HPDE6-E6E7 (cell line): ENCODE measurements at regions not wholly inside any gene's neighbourhood (a gene's known extent, or its start where the extent isn't known, plus 50 kb on each side); places are given as distances from the start of the nearest gene placed in this dataset.
"Not testable (repeated sequence)": the region's sequence is repeated elsewhere in the genome, so short reads cannot be mapped to it uniquely, and the experiment has no call there.

Source experiments
- DNase-seq: peaks from one replicate; pipeline ENCODE4 v3.0.0; 2011; ENCODE audit warnings: missing footprints; ENCODE audit errors: extremely low spot score

DNA sequence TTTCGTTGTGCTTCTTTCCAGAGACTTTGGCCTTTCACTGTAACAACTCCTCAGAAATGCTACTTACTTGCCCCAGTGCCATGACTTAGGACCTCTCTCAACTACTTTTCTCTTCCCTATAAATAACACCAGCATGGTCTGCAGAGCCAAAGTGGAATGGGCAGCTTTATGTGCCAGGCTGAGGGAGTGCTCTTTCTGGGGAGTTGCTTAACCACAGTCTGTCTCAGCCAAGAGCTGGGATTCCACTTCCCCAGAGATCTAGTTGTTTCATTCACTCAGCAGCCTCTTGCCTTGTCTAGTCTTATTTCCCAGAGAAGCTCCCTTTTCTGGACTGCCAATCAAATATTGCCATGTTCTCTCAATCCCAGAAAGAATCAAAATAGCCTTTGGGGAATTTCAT is 912.2 kb downstream of the GRID1 start:
- no peak for DNase-seq

DNA sequence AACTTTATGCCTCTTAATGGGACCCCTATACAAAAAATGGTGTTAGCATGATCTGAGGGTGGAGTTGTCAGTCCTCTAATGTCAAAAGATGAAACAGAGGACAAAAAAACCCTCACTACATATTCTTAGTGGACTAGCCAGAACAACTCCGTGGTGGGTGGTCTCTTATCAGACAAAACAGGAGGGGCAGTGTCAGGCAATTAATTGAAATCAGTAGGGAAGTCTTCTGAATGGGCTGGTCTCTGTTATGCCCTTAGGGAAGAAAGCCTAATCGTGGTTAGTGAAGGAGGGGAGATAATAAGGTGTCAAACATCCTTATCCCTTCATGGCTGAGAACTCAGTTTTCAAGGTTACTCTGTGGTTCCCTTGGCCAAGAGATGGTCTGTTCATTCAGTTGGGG is 909.4 kb downstream of the GRID1 start:
- no peak for DNase-seq

DNA sequence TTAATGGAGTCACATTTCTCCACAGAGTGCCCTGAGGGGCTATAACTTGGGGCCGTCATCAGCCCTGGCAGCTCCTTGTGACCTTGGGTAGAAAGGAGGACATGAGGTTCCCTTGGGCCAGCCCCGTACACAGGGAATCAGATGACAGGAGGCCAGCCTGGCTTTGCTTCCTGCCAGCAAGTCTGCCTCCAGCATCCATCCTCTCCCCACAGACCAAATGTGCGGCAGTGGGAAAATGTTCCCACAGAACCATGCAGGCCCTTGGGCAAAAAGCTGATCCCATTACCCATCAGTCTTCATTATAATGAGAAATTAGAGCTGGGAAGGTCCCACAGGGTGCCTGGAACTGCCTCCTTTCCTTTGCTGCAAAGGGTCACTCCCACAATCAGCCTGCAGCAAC is 908.3 kb downstream of the GRID1 start:
- no peak for DNase-seq

DNA sequence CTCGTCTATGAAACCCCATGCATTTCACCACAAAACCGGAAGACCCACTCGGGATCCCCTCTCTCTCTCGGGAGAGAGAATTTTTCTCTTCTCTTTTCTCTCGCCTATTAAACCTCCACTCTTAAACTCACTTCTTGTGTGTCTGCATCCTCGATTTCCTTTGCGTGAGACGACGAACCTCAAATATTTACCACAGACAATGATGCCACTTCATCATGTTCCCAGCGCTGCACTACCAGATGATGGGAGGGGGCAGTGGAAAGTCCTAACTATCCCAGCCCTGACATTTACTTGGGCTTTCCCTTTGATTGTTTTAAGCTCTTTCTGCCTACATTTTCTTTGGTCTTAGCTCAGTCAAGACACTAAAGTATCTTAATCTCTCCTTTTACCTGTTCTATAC is 906.7 kb downstream of the GRID1 start:
- no peak for DNase-seq

DNA sequence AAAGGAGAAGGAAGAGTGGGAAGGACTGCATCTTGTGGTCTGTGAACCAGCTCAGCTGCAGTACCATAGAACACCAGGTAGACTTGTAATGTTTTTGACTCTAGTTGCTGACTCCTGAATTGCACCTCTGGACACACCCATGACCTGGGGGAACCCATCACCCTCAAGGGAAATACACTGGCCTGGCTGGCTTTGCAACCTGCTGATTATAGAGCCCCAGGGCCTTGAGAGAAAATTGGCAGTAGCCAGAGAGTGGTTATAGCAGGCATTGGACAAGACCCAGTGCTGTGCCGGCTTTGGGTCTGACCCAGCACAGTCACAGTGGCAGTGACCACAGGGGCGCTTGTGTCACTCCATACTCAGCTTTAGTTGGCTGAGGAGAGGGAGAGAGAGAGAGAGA is 902.3 kb downstream of the GRID1 start:
- DNase-seq, result no peak

DNA sequence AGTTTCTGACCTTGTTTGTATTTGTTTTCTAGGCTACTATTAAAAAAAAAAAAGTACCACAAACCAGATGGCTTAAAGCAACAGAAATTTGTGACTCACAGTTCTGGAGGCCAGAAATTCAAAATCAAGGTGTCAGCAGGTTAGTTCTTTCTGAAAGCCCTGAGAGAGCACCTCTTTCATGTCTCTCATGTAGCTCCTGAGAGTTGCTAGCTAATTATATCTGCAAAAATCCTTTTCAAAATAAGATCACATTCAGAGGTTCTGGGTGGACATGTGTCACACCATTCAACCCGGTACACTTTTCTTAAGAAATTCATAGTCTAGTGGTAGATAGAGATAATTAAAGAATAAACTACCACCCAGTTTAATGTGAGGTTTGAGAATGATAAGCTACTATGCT is 888.6 kb downstream of the GRID1 start:
- no peak for DNase-seq

DNA sequence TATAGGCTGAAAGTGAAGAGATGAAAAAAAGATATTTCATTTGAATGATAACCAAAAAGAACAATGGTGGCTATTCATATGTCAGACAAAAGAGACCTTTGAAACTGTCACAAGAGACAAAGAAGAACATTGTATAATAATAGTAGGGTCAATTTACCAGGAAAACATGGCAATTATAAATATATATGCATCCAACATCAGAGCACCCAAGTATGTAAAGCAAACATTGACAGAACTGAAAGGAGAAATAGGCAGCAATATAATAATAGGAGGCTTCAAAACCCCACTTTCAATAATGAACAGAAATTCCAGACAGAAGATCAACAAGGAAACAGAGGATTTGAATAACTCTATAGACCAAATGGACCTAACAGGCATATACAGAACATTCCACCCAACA is 876.2 kb downstream of the GRID1 start:
- DNase-seq, result no peak

DNA sequence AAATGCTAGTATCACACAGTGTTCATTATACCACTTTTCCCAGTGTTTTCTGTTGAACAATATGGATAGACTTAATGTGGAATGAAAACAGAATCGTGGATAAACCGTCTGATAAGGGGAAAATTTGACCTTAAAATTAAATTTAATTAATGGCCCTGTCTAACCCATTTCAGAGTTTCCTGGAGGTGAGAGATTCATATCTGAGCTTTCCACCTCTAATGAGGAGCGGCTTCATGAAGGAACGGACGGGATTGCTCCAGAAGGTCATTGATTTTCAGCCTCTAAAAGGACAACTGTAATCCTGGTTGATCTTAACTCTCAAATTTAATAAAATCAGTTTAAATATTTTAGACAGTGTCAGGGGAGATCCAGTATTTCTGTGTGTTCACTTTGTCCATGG is 874.9 kb downstream of the GRID1 start:
- DNase-seq, result no peak

DNA sequence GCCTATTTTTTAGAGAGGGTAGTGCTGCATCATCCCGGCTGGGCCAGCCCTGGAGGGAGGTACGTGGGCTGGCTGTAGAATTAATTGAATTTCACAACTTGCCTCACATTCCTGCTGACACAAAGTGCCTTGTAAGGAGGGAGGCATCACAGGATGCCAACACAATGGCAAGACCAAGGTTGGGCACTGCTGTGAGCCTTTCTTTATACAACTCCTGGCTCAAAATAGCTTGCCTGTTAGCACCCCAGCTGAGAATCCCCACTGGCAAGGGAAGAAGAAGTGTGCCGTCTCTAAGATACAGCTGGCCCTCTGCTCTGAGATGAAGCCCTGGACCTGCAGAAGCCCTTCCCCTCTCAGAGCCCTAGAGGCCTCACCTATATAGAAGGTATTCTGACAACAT is 873.9 kb downstream of the GRID1 start:
- DNase-seq, result no peak

DNA sequence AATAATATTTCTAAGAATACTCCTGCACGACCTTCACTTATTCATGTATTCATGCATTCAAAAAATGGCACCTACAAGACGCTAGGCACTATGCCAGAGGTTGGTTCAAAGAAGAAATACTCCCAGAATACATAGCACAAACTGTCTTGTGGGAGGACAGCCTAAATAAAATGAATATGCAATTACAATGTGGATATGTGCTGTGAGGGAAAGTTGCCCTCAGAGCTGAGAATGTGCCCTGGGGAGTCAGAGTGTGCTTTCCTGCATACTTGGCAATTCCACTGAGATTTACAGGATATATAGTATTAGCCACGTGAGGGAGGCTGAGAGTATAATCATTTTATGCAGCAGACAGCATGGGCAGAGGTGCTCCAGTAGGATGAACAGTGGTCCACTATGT is 872.9 kb downstream of the GRID1 start:
- DNase-seq, result no peak

DNA sequence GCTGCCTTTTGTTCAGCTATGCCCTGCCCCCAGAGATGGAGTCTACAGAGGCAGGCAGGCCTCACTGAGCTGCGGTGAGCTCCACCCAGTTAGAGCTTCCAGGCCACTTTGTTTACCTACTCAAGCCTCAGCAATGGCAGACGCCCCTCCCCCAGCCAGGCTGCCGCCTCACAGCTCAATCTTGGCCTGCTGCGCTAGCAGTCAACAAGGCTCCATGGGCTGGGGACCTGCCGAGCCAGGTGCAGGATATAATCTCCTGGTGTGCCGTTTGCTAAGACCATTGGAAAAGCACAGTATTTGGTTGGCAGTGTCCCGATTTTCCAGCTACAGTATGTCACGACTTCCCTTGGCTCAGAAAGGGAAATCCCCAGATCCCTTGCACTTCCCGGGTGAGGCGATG is 862.0 kb downstream of the GRID1 start:
- not testable (repeated sequence) for DNase-seq

DNA sequence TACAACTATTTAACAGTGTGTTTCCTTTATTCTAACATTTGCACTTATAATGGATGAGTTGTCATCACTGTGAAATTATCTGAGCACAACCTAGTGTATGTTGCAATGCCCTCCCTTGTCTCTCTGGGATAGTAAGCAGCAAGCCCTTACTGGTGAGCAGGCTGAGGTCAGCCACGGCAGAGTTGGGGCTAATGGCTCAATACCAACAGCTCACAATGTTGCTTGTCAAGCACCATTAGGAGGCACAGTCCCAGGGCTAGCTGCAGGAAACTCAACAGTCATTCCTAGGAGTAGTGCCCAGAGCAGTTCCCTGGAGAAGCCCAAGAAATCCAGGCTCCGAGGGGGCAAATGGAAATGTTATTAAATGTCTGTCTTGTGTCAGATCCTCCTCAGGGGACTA is 858.4 kb downstream of the GRID1 start:
- no peak for DNase-seq

DNA sequence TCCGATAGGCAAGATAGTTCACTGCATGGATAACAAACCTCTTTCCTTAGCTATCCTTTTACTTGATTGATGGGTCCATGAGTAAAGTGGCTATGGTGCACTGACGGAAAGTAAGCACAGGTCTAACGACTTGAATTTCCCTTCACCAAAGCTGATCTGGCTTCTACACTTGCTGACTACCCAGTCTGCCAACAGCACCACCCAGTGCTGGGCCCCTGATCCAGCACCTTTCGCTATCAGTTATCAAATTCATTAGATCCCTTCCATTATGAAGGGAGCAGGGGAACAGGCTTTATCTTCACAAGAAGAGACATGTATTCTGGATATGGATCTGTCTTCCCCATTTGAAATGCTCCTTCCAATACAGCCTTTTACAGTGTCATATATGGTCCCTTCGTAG is 855.9 kb downstream of the GRID1 start:
- DNase-seq, result no peak

DNA sequence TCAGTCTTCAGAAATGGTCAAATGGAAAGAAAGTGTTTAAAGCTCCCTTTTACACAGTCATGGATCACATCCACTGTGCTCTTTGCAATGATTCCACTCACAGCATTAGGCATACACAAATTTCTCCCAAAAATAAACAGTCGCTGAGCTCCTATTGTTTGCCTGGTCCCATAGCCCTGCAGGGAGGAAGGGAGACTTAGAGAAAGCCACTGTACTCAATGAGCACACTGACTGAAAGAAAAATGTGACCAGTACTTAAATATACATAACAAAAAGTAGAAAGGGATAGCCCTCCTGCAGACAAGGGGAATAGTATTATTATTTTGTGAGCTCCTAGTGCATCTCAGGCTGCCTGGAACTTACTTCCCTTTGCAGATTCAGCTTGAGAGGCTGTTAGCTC is 853.2 kb downstream of the GRID1 start:
- DNase-seq, result no peak

DNA sequence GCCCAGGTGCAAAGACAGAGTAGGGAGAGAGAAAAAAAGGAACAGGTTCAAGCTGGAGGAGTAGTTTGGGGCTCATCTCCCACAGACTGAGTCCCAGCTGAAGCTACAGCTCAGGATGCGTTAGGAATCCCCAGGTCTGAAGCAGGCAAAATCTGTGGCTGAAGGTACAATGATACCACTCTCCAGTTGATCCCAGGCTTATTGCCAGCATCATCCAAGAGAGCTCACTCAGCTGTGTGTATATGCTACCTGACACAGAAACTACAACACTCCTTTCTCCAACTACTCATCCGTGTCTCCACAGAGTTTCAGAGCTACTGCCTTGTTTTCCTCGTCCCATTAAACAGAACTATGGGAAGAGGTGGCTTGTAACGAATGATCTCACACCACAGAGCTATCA is 851.3 kb downstream of the GRID1 start:
- no peak for DNase-seq

DNA sequence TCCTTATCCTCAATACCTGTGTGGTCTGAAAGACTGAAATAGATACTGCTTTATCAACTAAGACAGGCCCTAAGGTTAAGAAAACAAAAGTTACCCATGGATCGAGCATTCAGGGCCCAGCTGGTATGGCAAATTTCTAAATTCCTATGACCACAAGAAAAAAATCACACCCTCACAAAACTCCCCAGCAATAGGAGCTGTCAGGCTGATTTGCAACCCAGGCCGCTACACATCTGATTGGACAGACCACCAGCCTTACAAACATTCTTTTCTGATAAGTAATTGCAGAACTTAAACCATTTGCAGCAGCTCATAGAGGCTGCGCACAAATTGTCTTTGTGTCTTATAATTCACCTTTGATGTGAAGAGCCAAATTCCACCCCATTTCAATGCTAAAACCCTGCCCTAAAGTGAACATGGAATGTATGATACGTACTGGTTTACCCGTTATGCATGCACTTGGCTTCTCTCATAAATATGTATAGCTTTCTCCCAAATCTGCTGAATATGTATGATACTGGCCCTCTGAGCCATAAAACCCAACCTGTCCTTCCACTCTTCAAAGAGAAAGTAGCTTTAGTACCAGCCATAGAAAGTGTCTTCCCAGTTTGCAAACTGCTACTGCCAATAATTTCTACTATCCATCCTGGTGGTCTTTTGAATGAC is 842.5 kb downstream of the GRID1 start:
- no peak for DNase-seq

DNA sequence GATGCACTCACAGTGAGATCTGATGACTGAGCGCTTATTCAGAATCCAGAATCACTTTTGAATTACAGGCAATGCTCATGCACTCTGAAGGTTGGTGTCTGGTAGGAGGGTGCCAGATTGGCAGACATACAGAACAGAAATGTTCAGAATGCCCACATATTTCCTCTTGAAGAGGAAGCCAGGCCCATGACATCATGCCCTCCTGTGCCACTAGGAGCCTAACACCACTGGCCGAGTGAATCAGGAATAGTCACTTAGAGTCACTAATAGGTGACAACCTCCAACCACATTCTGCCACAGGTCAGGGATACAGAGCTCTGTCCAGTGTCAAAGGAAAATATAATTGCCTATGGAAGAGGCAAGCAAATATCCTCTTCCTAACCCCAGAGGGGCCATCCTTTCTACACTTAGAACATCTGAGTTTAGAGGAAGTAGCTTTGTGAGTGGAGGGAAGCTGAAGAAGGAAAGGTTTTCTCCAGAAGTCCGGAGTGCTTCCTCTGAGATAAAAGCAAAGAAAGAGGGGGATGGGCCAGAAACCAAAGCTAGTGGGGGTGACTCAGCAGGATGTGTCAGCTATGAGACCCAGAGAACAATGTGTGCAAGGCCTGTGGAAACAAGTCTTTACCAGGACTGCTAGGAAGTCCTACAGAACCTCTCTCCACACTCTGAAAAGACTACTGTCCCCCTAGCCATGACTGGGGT is 838.8 kb downstream of the GRID1 start:
- DNase-seq, result peak; percentile 86

DNA sequence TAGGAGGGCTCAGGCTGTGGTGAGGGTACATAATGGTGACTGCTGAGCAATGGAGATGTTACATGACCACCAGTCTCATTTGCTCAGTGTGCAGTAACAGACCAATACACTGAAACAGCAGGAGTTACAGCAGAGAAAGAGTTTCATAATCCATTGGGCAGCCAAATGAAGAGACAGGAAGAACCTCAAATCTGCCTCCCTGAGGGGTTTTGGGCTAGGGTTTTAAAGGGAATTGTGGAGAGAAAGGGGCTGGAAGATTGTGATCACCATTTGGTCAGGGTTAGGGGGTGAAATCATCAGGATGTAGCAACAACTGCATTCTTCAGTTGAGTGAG is 838.3 kb downstream of the GRID1 start:
- no peak for DNase-seq

DNA sequence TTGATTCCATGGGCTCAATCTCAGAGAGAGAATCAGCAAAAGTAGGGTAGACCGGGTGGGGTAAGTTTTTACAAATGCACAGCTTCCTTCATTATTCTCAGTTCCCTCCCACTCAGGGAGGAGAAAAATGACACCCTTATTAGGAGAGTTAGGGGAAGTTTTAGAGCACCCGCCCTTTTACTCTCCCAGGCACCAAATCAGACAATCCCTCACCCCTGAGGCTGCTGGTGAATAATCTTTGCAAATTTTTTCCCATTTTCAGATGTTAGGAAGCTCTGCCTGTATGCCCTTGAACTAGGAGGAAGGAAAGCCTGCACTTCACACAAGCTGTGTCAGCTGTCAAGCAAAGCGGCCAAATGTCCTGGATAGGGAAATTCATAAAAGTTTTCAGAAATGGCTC is 834.9 kb downstream of the GRID1 start:
- DNase-seq, result no peak

DNA sequence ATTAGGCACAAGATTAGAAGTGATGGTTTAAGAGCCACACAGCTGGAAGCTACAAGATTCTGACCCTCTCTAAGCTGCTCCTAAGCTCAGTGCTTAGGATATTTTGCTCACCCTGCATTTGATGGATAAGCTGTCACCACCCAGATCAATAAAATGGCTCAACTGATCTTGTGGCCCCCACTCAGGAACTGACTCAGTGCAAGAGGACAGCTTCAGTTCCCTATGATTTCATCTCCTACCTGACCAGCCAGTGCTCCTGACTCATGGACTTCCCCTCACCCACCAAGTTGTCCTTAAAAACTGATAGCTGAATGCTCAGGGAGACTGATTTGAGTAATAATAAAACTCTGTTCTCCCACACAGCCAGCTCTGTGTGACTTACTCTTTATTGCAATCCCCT is 833.8 kb downstream of the GRID1 start:
- no peak for DNase-seq

DNA sequence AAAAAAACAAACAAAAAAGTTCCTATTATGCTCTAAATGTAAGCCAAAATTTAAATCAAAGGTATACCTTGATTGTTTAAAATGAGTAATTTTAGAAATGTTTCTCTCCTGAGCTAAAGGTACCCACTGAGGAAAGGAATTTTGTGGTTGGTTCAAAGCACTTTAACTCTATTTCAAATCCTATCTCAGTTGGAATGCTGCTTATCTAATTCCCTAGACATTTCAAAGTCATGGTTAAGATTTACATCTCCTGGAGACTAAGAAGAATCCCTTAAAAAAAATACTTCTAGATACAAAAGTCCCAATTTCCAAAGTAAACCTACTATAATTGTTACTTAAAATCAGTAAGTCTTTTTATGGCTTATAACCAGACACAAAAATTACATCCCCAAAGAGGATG is 830.7 kb downstream of the GRID1 start:
- no peak for DNase-seq

DNA sequence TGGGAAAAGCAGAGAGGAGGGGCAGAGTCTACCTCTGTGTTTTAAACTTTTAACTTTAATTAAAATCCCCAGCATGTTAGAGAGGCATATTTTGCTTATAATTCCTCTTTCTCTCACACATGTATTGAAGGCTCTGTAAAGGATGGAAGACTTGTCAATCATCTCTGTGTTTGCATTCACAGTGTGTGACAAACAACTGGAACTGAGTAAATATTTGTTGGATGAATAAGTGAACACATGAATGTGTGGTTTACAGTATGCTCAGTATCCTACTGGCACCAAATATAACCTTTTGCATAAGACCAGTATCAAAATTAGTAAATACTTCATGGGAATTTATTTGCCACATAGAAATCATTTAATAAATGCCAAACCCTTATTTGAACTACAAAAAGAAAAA is 829.0 kb downstream of the GRID1 start:
- DNase-seq, result no peak

DNA sequence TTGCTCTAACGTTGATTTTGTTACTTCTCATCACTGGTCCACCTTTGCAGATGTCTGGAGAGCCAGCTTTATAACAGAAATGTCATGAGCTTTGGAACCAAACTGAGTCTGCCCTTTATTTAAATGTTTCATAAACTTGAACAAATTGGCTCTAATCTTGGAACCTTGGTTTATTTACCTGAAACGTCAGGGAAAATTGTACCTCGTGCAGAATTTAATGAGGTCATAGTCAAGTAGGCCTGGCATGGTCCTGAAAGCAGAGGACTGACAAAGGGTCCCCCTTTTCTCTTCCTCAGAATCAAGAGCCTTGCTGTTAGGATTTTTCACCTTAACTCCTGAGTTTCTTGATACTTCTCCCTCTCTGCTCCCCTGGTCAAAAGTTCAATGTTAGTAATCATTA is 828.0 kb downstream of the GRID1 start:
- no peak for DNase-seq

DNA sequence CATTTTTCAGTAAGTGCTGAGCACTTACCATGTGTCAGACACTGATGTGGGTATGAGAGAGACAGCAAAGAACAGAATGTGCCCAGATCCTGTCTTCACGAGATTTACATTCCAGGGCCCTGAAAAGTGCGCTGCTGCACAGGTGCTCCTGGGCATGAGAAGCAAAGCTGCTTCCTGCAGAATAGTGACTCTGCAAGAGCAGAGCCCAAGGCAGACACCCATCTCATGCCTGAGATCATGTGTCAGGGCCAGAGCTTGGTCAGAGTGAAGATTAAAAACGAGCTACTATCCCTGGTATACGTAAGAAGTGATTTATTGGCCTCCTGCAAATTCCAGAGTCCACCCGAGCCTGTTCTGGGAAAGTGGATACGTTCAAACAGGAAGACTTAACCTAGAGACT is 824.4 kb downstream of the GRID1 start:
- no peak for DNase-seq
